ENCODE measurements at regions not wholly inside any gene's neighbourhood (a gene's known extent, or its start where the extent isn't known, plus 50 kb on each side); places are given as distances from the start of the nearest gene placed in this dataset.

- Histone ChIP-seq H3K4me2 (ENCODE audit: insufficient read depth, low read length) (no peak overlapping the region), H2AFZ (ENCODE audit: low read depth, low read length) (no peak overlapping the region), H3K27ac (ENCODE audit: insufficient read depth, low read depth, low read length) (no peak overlapping the region), H3K4me1 (ENCODE audit: control insufficient read depth, extremely low read depth, insufficient read depth, low read length) (no peaks in the 10 kb centered on the region), H3K9me3 (replicated peaks; ENCODE audit: control insufficient read depth, insufficient read depth, low read length) (no peaks in the 10 kb centered on the region), H3K27me3 (ENCODE audit: control insufficient read depth in 2 of 2, insufficient read depth in 2 of 2, low read length in 2 of 2) (no peaks in the 10 kb centered on the region), H3K9ac (replicated peaks; ENCODE audit: extremely low read depth, insufficient read depth, low read length) (no peak overlapping the region), H3K79me2 (ENCODE audit: control insufficient read depth, insufficient read depth, low read length) (no peaks in the 10 kb centered on the region), H3K9me1 (replicated peaks; ENCODE audit: control insufficient read depth, extremely low read depth, insufficient read depth, low read length) (no peaks in the 10 kb centered on the region), H3K36me3 (ENCODE audit: control insufficient read depth in 2 of 2, extremely low read depth in 1 of 2, insufficient read depth in 2 of 2, low read length in 2 of 2) (no peaks in the 10 kb centered on the region), H4K20me1 (replicated peaks; ENCODE audit: control insufficient read depth, extremely low read depth, insufficient read depth, low read length) (no peaks in the 10 kb centered on the region), H3K4me3 (replicated peaks in 1 of 3; ENCODE audit: insufficient read depth in 1 of 3, low read depth in 1 of 3, low read length in 3 of 3) (no peak overlapping the region)
- POLR2A ChIA-PET: no interaction called here
- BruUV-seq (replicated peaks): no TSS peak
- CTCF ChIA-PET: interaction anchor here (0.9 to 1.8 kb wide), 22 partner anchors 12 to 1891 kb away, joined by 3 to 11 read pairs (median 4); partner anchors contain the start of gene ZNF608
- dilution Hi-C loops (cut with MboI; ENCODE audit: extremely low pct_ligation_motif_present, low sequenced_read_pairs): no loop called here
- intact Hi-C loops (cut with micrococcal nuclease): loop anchor here (5.0 kb wide), 1 partner anchor 284 kb away; no protein-coding TSS in a partner anchor
- no peak for FAIRE-seq
- TF ChIP-seq EZH2 (IDR thresholded peaks at IDR 0.05; ENCODE audit: borderline replicate concordance, low read depth, low read length, severe bottlenecking): no peak
- no peak for TF ChIP-seq FOS (IDR thresholded peaks at IDR 0.05; ENCODE audit: borderline replicate concordance, insufficient read depth, low read length)
- no peak for TF ChIP-seq POLR2A (IDR thresholded peaks at IDR 0.05; ENCODE audit: low read depth, low read length)
- TF ChIP-seq MAX (IDR thresholded peaks at IDR 0.05; ENCODE audit: insufficient read depth, insufficient read length): no peak
- no peak for TF ChIP-seq GATA2 (IDR thresholded peaks at IDR 0.05; ENCODE audit: insufficient read depth, insufficient read length, low read depth, low read length)
- DNase-seq (ENCODE audit: low read depth, low spot score): no peak
These were observed 587.0 kb upstream of the GRAMD2B start for GRCh38 chr5:125836256-125836655.

- Histone ChIP-seq H3K9me1 (replicated peaks; ENCODE audit: control insufficient read depth, extremely low read depth, insufficient read depth, low read length) (no peaks in the 10 kb centered on the region), H3K79me2 (ENCODE audit: control insufficient read depth, insufficient read depth, low read length) (no peaks in the 10 kb centered on the region), H2AFZ (ENCODE audit: low read depth, low read length) (no peak overlapping the region), H3K4me1 (ENCODE audit: control insufficient read depth, extremely low read depth, insufficient read depth, low read length) (no peaks in the 10 kb centered on the region), H4K20me1 (replicated peaks; ENCODE audit: control insufficient read depth, extremely low read depth, insufficient read depth, low read length) (no peaks in the 10 kb centered on the region), H3K27me3 (ENCODE audit: control insufficient read depth in 2 of 2, insufficient read depth in 2 of 2, low read length in 2 of 2) (no peaks in the 10 kb centered on the region), H3K9me3 (replicated peaks; ENCODE audit: control insufficient read depth, insufficient read depth, low read length) (no peaks in the 10 kb centered on the region), H3K4me2 (ENCODE audit: insufficient read depth, low read length) (no peak overlapping the region), H3K4me3 (replicated peaks in 1 of 3; ENCODE audit: insufficient read depth in 1 of 3, low read depth in 1 of 3, low read length in 3 of 3) (no peak overlapping the region), H3K27ac (ENCODE audit: insufficient read depth, low read depth, low read length) (no peak overlapping the region), H3K9ac (replicated peaks; ENCODE audit: extremely low read depth, insufficient read depth, low read length) (no peak overlapping the region), H3K36me3 (ENCODE audit: control insufficient read depth in 2 of 2, extremely low read depth in 1 of 2, insufficient read depth in 2 of 2, low read length in 2 of 2) (no peaks in the 10 kb centered on the region)
- no peak for TF ChIP-seq POLR2AphosphoS5 (IDR thresholded peaks at IDR 0.05; ENCODE audit: insufficient read depth, low read depth, low read length)
- TF ChIP-seq MYC (IDR thresholded peaks at IDR 0.05; ENCODE audit: low read depth, low read length): no peak
- no peak for TF ChIP-seq EZH2 (IDR thresholded peaks at IDR 0.05; ENCODE audit: borderline replicate concordance, low read depth, low read length, severe bottlenecking)
- no peak for TF ChIP-seq FOS (IDR thresholded peaks at IDR 0.05; ENCODE audit: borderline replicate concordance, insufficient read depth, low read length)
- TF ChIP-seq MAX (IDR thresholded peaks at IDR 0.05; ENCODE audit: insufficient read depth, insufficient read length): no peak
- TF ChIP-seq JUN (IDR thresholded peaks at IDR 0.05; ENCODE audit: borderline replicate concordance, insufficient read depth, insufficient read length, low read depth): no peak
- TF ChIP-seq POLR2A (IDR thresholded peaks at IDR 0.05; ENCODE audit: low read depth, low read length): no peak
- TF ChIP-seq CTCF (IDR thresholded peaks at IDR 0.05; ENCODE audit: extremely low read depth in 1 of 2, insufficient read depth in 1 of 2, low read depth in 1 of 2, low read length in 2 of 2): no peak
- TF ChIP-seq GATA2 (IDR thresholded peaks at IDR 0.05; ENCODE audit: insufficient read depth, insufficient read length, low read depth, low read length): no peak
- FAIRE-seq: no peak
- intact Hi-C loops (cut with micrococcal nuclease): loop anchor here (5.0 kb wide), 1 partner anchor 286 kb away; no protein-coding TSS in a partner anchor
- no peak for DNase-seq (ENCODE audit: low read depth, low spot score)
- CTCF ChIA-PET: no interaction called here
- no TSS peak for BruUV-seq (replicated peaks)
- POLR2A ChIA-PET: no interaction called here
- dilution Hi-C loops (cut with MboI; ENCODE audit: extremely low pct_ligation_motif_present, low sequenced_read_pairs): no loop called here
These were observed 585.3 kb upstream of the GRAMD2B start for GRCh38 chr5:125837866-125838265.

Data from endothelial cell of umbilical vein (primary cell).